ENCODE measurements at regions not wholly inside any gene's neighbourhood (a gene's known extent, or its start where the extent isn't known, plus 50 kb on each side); places are given as distances from the start of the nearest gene placed in this dataset.

- DNase-seq, result no peak
- H3K27ac Mint-ChIP-seq, result no peak overlapping the region
These were observed 69.9 kb upstream of the MSX2 start for GRCh38 chr5:174654442-174654841.

DNA sequence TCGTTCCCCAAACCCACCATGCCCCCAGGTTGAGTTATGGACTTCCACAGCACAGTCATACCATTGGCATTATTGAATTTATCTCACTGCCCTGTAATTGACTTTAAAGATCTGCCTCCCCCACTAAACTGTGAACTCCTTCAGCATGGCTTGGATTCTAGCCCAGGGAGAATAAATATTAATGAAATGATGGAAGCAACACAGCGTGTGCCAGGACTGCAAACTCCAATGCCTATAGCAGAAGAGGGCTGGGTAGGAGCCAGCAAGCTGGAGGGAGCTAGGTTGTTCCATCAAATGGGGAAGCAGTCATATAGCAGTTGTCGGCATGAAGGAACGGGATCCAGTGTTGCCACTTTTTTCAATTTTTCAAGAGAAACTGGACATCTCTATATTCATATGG lies 69.0 kb upstream of the MSX2 start:
- H3K36me3 Mint-ChIP-seq (ENCODE audit: low read depth), result no peaks in the 10 kb centered on the region
- H3K4me3 Mint-ChIP-seq, result no peak overlapping the region
- TF ChIP-seq, protein P1, sequence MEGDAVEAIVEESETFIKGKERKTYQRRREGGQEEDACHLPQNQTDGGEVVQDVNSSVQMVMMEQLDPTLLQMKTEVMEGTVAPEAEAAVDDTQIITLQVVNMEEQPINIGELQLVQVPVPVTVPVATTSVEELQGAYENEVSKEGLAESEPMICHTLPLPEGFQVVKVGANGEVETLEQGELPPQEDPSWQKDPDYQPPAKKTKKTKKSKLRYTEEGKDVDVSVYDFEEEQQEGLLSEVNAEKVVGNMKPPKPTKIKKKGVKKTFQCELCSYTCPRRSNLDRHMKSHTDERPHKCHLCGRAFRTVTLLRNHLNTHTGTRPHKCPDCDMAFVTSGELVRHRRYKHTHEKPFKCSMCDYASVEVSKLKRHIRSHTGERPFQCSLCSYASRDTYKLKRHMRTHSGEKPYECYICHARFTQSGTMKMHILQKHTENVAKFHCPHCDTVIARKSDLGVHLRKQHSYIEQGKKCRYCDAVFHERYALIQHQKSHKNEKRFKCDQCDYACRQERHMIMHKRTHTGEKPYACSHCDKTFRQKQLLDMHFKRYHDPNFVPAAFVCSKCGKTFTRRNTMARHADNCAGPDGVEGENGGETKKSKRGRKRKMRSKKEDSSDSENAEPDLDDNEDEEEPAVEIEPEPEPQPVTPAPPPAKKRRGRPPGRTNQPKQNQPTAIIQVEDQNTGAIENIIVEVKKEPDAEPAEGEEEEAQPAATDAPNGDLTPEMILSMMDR (conservative IDR thresholded peaks at IDR 0.05), result no peak

More at GRCh38 chr5:174654442-174654841, 69.9 kb upstream of the MSX2 start:
- H3K36me3 Mint-ChIP-seq (ENCODE audit: low read depth), result no peaks in the 10 kb centered on the region
- peaks cover 11% of the 10 kb centered on the region for H3K27me3 Mint-ChIP-seq (ENCODE audit: insufficient read depth)
- Histone ChIP-seq H3K27me3 (ENCODE audit: control insufficient read depth, insufficient read depth, low read length, poor library complexity, severe bottlenecking) (no peaks in the 10 kb centered on the region), H3K9ac (ENCODE audit: extremely low read depth, low read length, poor library complexity, severe bottlenecking) (no peak overlapping the region), H3K9me3 (ENCODE audit: control insufficient read depth, low read length) (no peaks in the 10 kb centered on the region), H3K27ac (ENCODE audit: low read depth, low read length) (no peak overlapping the region), H3K36me3 (ENCODE audit: control insufficient read depth, insufficient read depth, low read length) (no peaks in the 10 kb centered on the region), H3K4me1 (ENCODE audit: control insufficient read depth, insufficient read depth, low read length) (no peaks in the 10 kb centered on the region), H3K4me3 (ENCODE audit: low read length) (no peak overlapping the region)
- no peak overlapping the region for H3K4me3 Mint-ChIP-seq
- H3K9me3 Mint-ChIP-seq, result no peaks in the 10 kb centered on the region
- WGBS, 2 experiments (ENCODE audit: insufficient coverage in 1 of 2, insufficient read length in 1 of 2), result 81 to 97% methylated on average over 2 to 3 of the region's 3 CpGs
- TF ChIP-seq, protein P1 (conservative IDR thresholded peaks at IDR 0.05), result no peak
- H3K4me1 Mint-ChIP-seq, result no peaks in the 10 kb centered on the region

GRCh38 chr5:174664180-174664850 lies 60.1 kb upstream of the MSX2 start:
- Histone ChIP-seq H3K4me1 (ENCODE audit: control insufficient read depth, insufficient read depth, low read length) (no peaks in the 10 kb centered on the region), H3K36me3 (ENCODE audit: control insufficient read depth, insufficient read depth, low read length) (no peaks in the 10 kb centered on the region), H3K27ac (ENCODE audit: low read depth, low read length) (no peak overlapping the region), H3K4me3 (ENCODE audit: low read length) (no peak overlapping the region), H3K27me3 (ENCODE audit: control insufficient read depth, insufficient read depth, low read length, poor library complexity, severe bottlenecking) (no peaks in the 10 kb centered on the region), H3K9ac (ENCODE audit: extremely low read depth, low read length, poor library complexity, severe bottlenecking) (no peak overlapping the region), H3K9me3 (ENCODE audit: control insufficient read depth, low read length) (no peaks in the 10 kb centered on the region)
- TF ChIP-seq, protein P1 (conservative IDR thresholded peaks at IDR 0.05), result no peak
- H3K27ac Mint-ChIP-seq, result no peak overlapping the region
- H3K9me3 Mint-ChIP-seq, result peaks cover 20% of the 10 kb centered on the region
- no peak overlapping the region for H3K4me3 Mint-ChIP-seq
- H3K4me1 Mint-ChIP-seq, result peaks cover 8% of the 10 kb centered on the region
- no peak for DNase-seq
- H3K36me3 Mint-ChIP-seq (ENCODE audit: low read depth), result no peaks in the 10 kb centered on the region
- WGBS, 2 experiments (ENCODE audit: insufficient coverage in 1 of 2, insufficient read length in 1 of 2), result 94 to 100% methylated on average over 2 to 4 of the region's 4 CpGs
- peaks cover 29% of the 10 kb centered on the region for H3K27me3 Mint-ChIP-seq (ENCODE audit: insufficient read depth)

More for the DNA sequence above, 69.0 kb upstream of the MSX2 start:
- 81 to 82% methylated on average over 4 of the region's 4 CpGs for WGBS, 2 experiments (ENCODE audit: insufficient coverage in 1 of 2, insufficient read length in 1 of 2)
- Mint-ChIP-seq H3K27ac (no peak overlapping the region), H3K4me1 (peaks cover 6% of the 10 kb centered on the region), H3K9me3 (no peaks in the 10 kb centered on the region), H3K27me3 (ENCODE audit: insufficient read depth) (peaks cover 11% of the 10 kb centered on the region)
- no peak overlapping the region for H3K9ac ChIP-seq (ENCODE audit: extremely low read depth, low read length, poor library complexity, severe bottlenecking)
- H3K9me3 ChIP-seq (ENCODE audit: control insufficient read depth, low read length), result no peaks in the 10 kb centered on the region
- H3K27me3 ChIP-seq (ENCODE audit: control insufficient read depth, insufficient read depth, low read length, poor library complexity, severe bottlenecking), result no peaks in the 10 kb centered on the region
- no peak for DNase-seq
- H3K4me3 ChIP-seq (ENCODE audit: low read length), result no peak overlapping the region
- no peaks in the 10 kb centered on the region for H3K36me3 ChIP-seq (ENCODE audit: control insufficient read depth, insufficient read depth, low read length)
- no peaks in the 10 kb centered on the region for H3K4me1 ChIP-seq (ENCODE audit: control insufficient read depth, insufficient read depth, low read length)
- H3K27ac ChIP-seq (ENCODE audit: low read depth, low read length), result no peak overlapping the region

Data from endodermal cell (in vitro differentiated cells).